WTC11 (cell line): ENCODE measurements at regions not wholly inside any gene's neighbourhood (a gene's known extent, or its start where the extent isn't known, plus 50 kb on each side); places are given as distances from the start of the nearest gene placed in this dataset.

ENCODE experiments used
- KAT7 ChIP-seq: sonication (generic); formaldehyde crosslinking; IDR thresholded peaks from 2 replicates; pipeline ENCODE4 v1.8.1; 2023; ENCODE audit warnings: missing genetic modification reagents, mild to moderate bottlenecking, borderline replicate concordance
- NFE2L1 ChIP-seq: sonication (generic); formaldehyde crosslinking; IDR thresholded peaks from 2 replicates; pipeline ENCODE4 v1.8.1; 2023; ENCODE audit warnings: missing genetic modification reagents
- TF ChIP-seq, protein P1 (sequence below): fragments of 200-600 bp; IDR thresholded peaks from 2 replicates; pipeline ENCODE4 v1.8.0; 2022; ENCODE audit warnings: antibody characterized with exemption

DNA sequence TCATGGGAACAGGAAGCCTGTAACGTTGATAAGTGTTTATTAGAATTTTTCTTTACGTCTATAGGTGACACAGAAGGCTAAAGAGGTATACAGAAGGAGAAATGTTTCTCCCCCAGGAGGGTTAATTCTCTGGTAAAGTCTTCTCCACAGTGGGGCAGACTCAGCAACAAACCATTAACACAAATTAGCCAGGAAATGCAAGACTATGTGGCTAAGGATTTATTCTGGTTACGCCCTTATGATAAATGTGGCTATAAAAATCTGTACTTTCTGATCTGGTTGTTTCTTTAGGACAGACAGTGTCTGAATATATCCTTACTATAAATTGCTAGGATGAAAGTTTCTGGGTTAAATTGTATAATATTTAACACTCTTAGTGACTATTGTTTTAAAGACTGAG lies 423.3 kb downstream of the FLRT2 start:
- TF ChIP-seq, protein P1, sequence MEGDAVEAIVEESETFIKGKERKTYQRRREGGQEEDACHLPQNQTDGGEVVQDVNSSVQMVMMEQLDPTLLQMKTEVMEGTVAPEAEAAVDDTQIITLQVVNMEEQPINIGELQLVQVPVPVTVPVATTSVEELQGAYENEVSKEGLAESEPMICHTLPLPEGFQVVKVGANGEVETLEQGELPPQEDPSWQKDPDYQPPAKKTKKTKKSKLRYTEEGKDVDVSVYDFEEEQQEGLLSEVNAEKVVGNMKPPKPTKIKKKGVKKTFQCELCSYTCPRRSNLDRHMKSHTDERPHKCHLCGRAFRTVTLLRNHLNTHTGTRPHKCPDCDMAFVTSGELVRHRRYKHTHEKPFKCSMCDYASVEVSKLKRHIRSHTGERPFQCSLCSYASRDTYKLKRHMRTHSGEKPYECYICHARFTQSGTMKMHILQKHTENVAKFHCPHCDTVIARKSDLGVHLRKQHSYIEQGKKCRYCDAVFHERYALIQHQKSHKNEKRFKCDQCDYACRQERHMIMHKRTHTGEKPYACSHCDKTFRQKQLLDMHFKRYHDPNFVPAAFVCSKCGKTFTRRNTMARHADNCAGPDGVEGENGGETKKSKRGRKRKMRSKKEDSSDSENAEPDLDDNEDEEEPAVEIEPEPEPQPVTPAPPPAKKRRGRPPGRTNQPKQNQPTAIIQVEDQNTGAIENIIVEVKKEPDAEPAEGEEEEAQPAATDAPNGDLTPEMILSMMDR, result no peak
- TF ChIP-seq NFE2L1 (CRISPR knock-in tag), result no peak
- no peak for TF ChIP-seq KAT7 (CRISPR knock-in tag)
